A549 (cell line): ENCODE measurements at regions not wholly inside any gene's neighbourhood (a gene's known extent, or its start where the extent isn't known, plus 50 kb on each side); places are given as distances from the start of the nearest gene placed in this dataset.

Experiments used
- ATAC-seq, 2 experiments: fragments of 200-7000 bp in 1 of 2; fragments of >200 bp in 1 of 2; cut with Nextera tagmentation in 1 of 2; cut with Tn5 transposase in 1 of 2; 3 replicates each; pipeline versions ENCODE4 v1.8.0 to v1.9.1; 2018 to 2020; ENCODE audit warnings: mild to moderate bottlenecking in 1 of 2, moderate library complexity in 1 of 2
- CTCF ChIA-PET: fragments of 300-600 bp; sonication (Branson Sonifier 250); formaldehyde crosslinking; extraction: SDS; loops from one replicate; lab custom pipeline; 2021; ENCODE audit warnings: antibody characterized with exemption, inconsistent platforms; lab: Yijun Ruan, JAX
- POLR2A ChIA-PET: fragments of 350-600 bp; formaldehyde crosslinking; extraction: SDS; loops from one replicate; lab custom pipeline; 2021; ENCODE audit warnings: antibody characterized with exemption, inconsistent platforms; lab: Yijun Ruan, JAX
- DNase-seq, 2 experiments: peaks; one replicate each; pipeline versions ENCODE4 v3.0.0 to v3.0.0-alpha.2; 2011 to 2016; ENCODE audit warnings: low read depth in 1 of 2, low spot score in 1 of 2
- FAIRE-seq: peaks from 2 replicates; lab custom pipeline; 2011; peaks lifted over from hg19 to GRCh38; lab: Jason Lieb, UNC
- H3K27ac ChIP-seq, 2 experiments: fragments of >200 bp; sonication (Bioruptor Twin); formaldehyde crosslinking; 3 replicates each; pipeline ENCODE4 v1.5.1; 2016 to 2017
- H3K4me1 ChIP-seq: fragments of >200 bp; sonication (Bioruptor Twin); formaldehyde crosslinking; 3 replicates; pipeline ENCODE4 v1.6.1; 2016
- H3K4me2 ChIP-seq: fragments of >200 bp; sonication (Bioruptor Twin); formaldehyde crosslinking; 3 replicates; pipeline ENCODE4 v1.6.1; 2016
- H3K4me3 ChIP-seq: fragments of >200 bp; sonication (Bioruptor Twin); formaldehyde crosslinking; 3 replicates; pipeline ENCODE4 v1.5.1; 2016
- H3K9me3 ChIP-seq: fragments of >200 bp; sonication (Bioruptor Twin); formaldehyde crosslinking; 3 replicates; pipeline ENCODE4 v1.6.1; 2016
- BHLHE40 ChIP-seq: IDR thresholded peaks from 2 replicates; pipeline ENCODE4 v1.6.1; 2012; ENCODE audit warnings: low read depth, low read length, inconsistent platforms
- CHD4 ChIP-seq: fragments of 200-600 bp; sonication (generic); IDR thresholded peaks from 2 replicates; pipeline ENCODE4 v1.6.1; 2016; ENCODE audit warnings: antibody characterized with exemption, mild to moderate bottlenecking, borderline replicate concordance
- EHF ChIP-seq: fragments of 250-450 bp; sonication (Bioruptor Pico); IDR thresholded peaks from 2 replicates; pipeline ENCODE4 v1.5.0; 2020; ENCODE audit warnings: mild to moderate bottlenecking
- FOSL2 ChIP-seq, 2 experiments: fragments of 450-650 bp in 1 of 2; fragments of >200 bp in 1 of 2; sonication (Bioruptor Twin) in 1 of 2; formaldehyde crosslinking; IDR thresholded peaks; 2 replicates each; pipeline versions ENCODE4 v1.5.0 to v1.6.1; 2016 to 2020; ENCODE audit warnings: mild to moderate bottlenecking in 1 of 2, moderate library complexity in 1 of 2
- GATA3 ChIP-seq: IDR thresholded peaks from 2 replicates; pipeline ENCODE4 v1.6.1; 2012; ENCODE audit warnings: borderline replicate concordance
- HDAC2 ChIP-seq: fragments of 200-600 bp; sonication (generic); IDR thresholded peaks from 2 replicates; pipeline ENCODE4 v1.6.1; 2016
- HEYL ChIP-seq: fragments of 250-450 bp; sonication (Bioruptor Pico); IDR thresholded peaks from 2 replicates; pipeline ENCODE4 v1.8.0; 2021; ENCODE audit warnings: mild to moderate bottlenecking, moderate library complexity
- HOXA7 ChIP-seq: fragments of 250-450 bp; sonication (Bioruptor Pico); IDR thresholded peaks from 2 replicates; pipeline ENCODE4 v1.5.0; 2020; ENCODE audit warnings: mild to moderate bottlenecking, moderate library complexity
- HOXB5 ChIP-seq: fragments of 250-450 bp; sonication (Bioruptor Pico); IDR thresholded peaks from 2 replicates; pipeline ENCODE4 v1.5.0; 2020; ENCODE audit warnings: mild to moderate bottlenecking, moderate library complexity
- JUNB ChIP-seq: fragments of >200 bp; sonication (Bioruptor Twin); formaldehyde crosslinking; IDR thresholded peaks from 2 replicates; pipeline ENCODE4 v1.6.1; 2016
- KDM5A ChIP-seq: fragments of 200-600 bp; sonication (generic); IDR thresholded peaks from 2 replicates; pipeline ENCODE4 v1.6.1; 2016; ENCODE audit warnings: antibody characterized with exemption, mild to moderate bottlenecking
- MAZ ChIP-seq: fragments of 150-350 bp; IDR thresholded peaks from 2 replicates; pipeline ENCODE4 v1.6.1; 2014; ENCODE audit warnings: antibody characterized with exemption, low read depth, low read length, borderline replicate concordance
- PHF8 ChIP-seq: fragments of 200-600 bp; sonication (generic); IDR thresholded peaks from 2 replicates; pipeline ENCODE4 v1.6.1; 2016; ENCODE audit warnings: low read depth, mild to moderate bottlenecking, antibody characterized with exemption, moderate library complexity, borderline replicate concordance
- RAD21 ChIP-seq, 2 experiments: fragments of >200 bp in 1 of 2; sonication (Bioruptor Twin) in 1 of 2; formaldehyde crosslinking in 1 of 2; IDR thresholded peaks in 1 of 2; conservative IDR thresholded peaks in 1 of 2; 2 replicates in 1 of 2; 3 replicates in 1 of 2; pipeline ENCODE4 v1.6.1; 2012 to 2018; ENCODE audit warnings: inconsistent platforms in 1 of 2
- RARB ChIP-seq: fragments of 250-450 bp; sonication (Bioruptor Pico); IDR thresholded peaks from 2 replicates; pipeline ENCODE4 v1.8.0; 2021; ENCODE audit warnings: mild to moderate bottlenecking, moderate library complexity
- RCOR1 ChIP-seq: fragments of 150-350 bp; IDR thresholded peaks from 2 replicates; pipeline ENCODE4 v1.6.1; 2014; ENCODE audit warnings: antibody characterized with exemption, low read length, low read depth
- RFX5 ChIP-seq: fragments of 450-650 bp; IDR thresholded peaks from 2 replicates; pipeline ENCODE4 v1.7.1; 2014; ENCODE audit warnings: antibody characterized with exemption, mild to moderate bottlenecking, moderate library complexity
- ZFP36 ChIP-seq: fragments of 450-650 bp; IDR thresholded peaks from 2 replicates; pipeline ENCODE4 v1.6.1; 2014; ENCODE audit warnings: borderline replicate concordance; ENCODE audit not compliant: partially characterized antibody
- ZNF302 ChIP-seq: fragments of 250-450 bp; sonication (Bioruptor Pico); IDR thresholded peaks from 2 replicates; pipeline ENCODE4 v1.9.0; 2021; ENCODE audit warnings: inconsistent platforms, mild to moderate bottlenecking, moderate library complexity
- ZSCAN20 ChIP-seq: fragments of 250-450 bp; sonication (Bioruptor Pico); IDR thresholded peaks from 2 replicates; pipeline ENCODE4 v1.8.0; 2022; ENCODE audit warnings: mild to moderate bottlenecking, moderate library complexity
- WGBS: methylation state at CpG from one replicate; pipeline ENCODE4 v1.1.6; 2017; ENCODE audit errors: missing lambda C conversion rate; 5-methylcytosine and 5-hydroxymethylcytosine counted together
- TF ChIP-seq, protein P1 (sequence below): fragments of 150-350 bp; IDR thresholded peaks from 2 replicates; pipeline ENCODE4 v1.6.1; 2014; ENCODE audit warnings: low read depth, mild to moderate bottlenecking, low read length
- TF ChIP-seq, protein P2 (sequence below): fragments of 450-650 bp; IDR thresholded peaks from 2 replicates; pipeline ENCODE4 v1.6.1; 2014; ENCODE audit warnings: antibody characterized with exemption
- TF ChIP-seq, protein P3 (sequence below): fragments of 250-450 bp; sonication (Bioruptor Pico); IDR thresholded peaks from 2 replicates; pipeline ENCODE4 v1.5.0; 2020; ENCODE audit warnings: low read depth, mild to moderate bottlenecking, moderate library complexity
- TF ChIP-seq, protein P4 (sequence below): fragments of >200 bp; sonication (Bioruptor Twin); formaldehyde crosslinking; IDR thresholded peaks from 3 replicates; pipeline ENCODE4 v1.5.1; 2016
- TF ChIP-seq, protein P5 (sequence below): IDR thresholded peaks from 2 replicates; pipeline ENCODE4 v1.6.1; 2012

DNA sequence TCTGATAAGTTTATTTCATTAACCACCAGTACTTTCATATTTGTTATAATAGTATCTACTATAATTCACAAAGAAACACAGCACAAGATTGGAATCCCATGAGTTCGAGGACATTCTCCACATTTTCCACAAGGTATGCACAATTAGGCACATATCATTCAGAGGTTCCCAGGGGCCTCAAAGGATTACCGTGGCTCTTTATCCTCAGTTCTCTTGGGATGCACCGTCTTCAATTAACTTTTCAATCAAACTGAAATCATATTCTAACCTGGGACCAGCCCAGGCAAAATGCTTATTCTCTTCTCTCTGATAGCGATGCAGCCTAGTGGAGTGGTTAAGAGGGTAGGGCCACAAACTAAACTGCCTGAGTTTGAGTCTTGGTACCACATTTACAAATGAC is 242.6 kb upstream of the RASGEF1B start:
- CTCF ChIA-PET, result no interaction called here
- no peak overlapping the region for H3K4me2 ChIP-seq
- H3K9me3 ChIP-seq, result no peaks in the 10 kb centered on the region
- DNase-seq, result no peak
- no peak for TF ChIP-seq HDAC2
- TF ChIP-seq HEYL (CRISPR knock-in tag), result no peak
- TF ChIP-seq PHF8, result no peak
- no peak for TF ChIP-seq ZFP36
- no peak for TF ChIP-seq BHLHE40
- TF ChIP-seq MAZ, result no peak
- TF ChIP-seq HOXB5 (CRISPR knock-in tag), result no peak
- TF ChIP-seq FOSL2 (IDR thresholded peaks at IDR 0.05), result no peak
- no peak for TF ChIP-seq FOSL2 (CRISPR knock-in tag; IDR thresholded peaks at IDR 0.05)
- no peak for TF ChIP-seq KDM5A
- TF ChIP-seq RFX5, result no peak
- no peak for TF ChIP-seq RCOR1
- no peak for TF ChIP-seq RARB (CRISPR knock-in tag)
- TF ChIP-seq, protein P1, sequence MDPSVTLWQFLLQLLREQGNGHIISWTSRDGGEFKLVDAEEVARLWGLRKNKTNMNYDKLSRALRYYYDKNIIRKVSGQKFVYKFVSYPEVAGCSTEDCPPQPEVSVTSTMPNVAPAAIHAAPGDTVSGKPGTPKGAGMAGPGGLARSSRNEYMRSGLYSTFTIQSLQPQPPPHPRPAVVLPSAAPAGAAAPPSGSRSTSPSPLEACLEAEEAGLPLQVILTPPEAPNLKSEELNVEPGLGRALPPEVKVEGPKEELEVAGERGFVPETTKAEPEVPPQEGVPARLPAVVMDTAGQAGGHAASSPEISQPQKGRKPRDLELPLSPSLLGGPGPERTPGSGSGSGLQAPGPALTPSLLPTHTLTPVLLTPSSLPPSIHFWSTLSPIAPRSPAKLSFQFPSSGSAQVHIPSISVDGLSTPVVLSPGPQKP, result no peak
- no peak for TF ChIP-seq GATA3
- TF ChIP-seq, protein P2, sequence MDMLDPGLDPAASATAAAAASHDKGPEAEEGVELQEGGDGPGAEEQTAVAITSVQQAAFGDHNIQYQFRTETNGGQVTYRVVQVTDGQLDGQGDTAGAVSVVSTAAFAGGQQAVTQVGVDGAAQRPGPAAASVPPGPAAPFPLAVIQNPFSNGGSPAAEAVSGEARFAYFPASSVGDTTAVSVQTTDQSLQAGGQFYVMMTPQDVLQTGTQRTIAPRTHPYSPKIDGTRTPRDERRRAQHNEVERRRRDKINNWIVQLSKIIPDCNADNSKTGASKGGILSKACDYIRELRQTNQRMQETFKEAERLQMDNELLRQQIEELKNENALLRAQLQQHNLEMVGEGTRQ, result no peak
- TF ChIP-seq, protein P3, sequence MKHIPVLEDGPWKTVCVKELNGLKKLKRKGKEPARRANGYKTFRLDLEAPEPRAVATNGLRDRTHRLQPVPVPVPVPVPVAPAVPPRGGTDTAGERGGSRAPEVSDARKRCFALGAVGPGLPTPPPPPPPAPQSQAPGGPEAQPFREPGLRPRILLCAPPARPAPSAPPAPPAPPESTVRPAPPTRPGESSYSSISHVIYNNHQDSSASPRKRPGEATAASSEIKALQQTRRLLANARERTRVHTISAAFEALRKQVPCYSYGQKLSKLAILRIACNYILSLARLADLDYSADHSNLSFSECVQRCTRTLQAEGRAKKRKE, result no peak
- H3K4me3 ChIP-seq, result no peak overlapping the region
- no peaks in the 10 kb centered on the region for H3K4me1 ChIP-seq
- no peak for FAIRE-seq
- 31% methylated on average over 4 of the region's 4 CpGs for WGBS
- no peak overlapping the region for H3K27ac ChIP-seq
- ATAC-seq, result no peak
- POLR2A ChIA-PET, result no interaction called here

DNA sequence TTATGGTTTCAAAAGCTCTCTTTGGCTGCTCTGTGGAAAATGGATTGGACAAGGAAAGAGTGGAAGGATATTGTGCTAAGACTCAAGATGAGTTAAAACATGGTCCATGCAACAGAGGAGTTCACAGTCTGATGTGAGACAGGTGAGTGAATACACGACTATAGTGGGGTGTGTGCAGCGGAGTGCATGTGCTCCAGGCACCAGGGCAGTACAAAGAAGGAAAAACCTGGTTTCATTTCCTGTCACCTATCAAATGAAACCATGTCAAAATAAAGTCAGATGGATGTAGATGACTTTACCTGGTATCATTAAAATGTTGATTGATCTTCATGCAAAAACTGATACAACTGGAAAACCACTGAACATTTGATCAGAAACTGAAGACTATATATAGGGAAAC is 241.0 kb upstream of the RASGEF1B start:
- no peak for ATAC-seq
- WGBS, result 13% methylated on average over 2 of the region's 2 CpGs

More for the DNA sequence above, 241.0 kb upstream of the RASGEF1B start:
- FAIRE-seq, result no peak
- Histone ChIP-seq H3K9me3 (no peaks in the 10 kb centered on the region), H3K4me2 (no peak overlapping the region), H3K27ac (no peak overlapping the region), H3K4me3 (no peak overlapping the region), H3K4me1 (no peaks in the 10 kb centered on the region)
- no peak for DNase-seq
- TF ChIP-seq RAD21 (conservative IDR thresholded peaks at IDR 0.05 in 1 of 2, IDR thresholded peaks at IDR 0.05 in 1 of 2) (no peak), RARB (CRISPR knock-in tag) (no peak), HOXA7 (CRISPR knock-in tag) (no peak), EHF (CRISPR knock-in tag) (no peak), ZNF302 (CRISPR knock-in tag) (no peak), ZFP36 (no peak), PHF8 (no peak), MAZ (no peak), RCOR1 (no peak), ZSCAN20 (CRISPR knock-in tag) (no peak), HEYL (CRISPR knock-in tag) (no peak), KDM5A (no peak), FOSL2 (IDR thresholded peaks at IDR 0.05) (no peak), FOSL2 (CRISPR knock-in tag; IDR thresholded peaks at IDR 0.05) (no peak), JUNB (no peak), CHD4 (no peak)
- TF ChIP-seq, protein P4, sequence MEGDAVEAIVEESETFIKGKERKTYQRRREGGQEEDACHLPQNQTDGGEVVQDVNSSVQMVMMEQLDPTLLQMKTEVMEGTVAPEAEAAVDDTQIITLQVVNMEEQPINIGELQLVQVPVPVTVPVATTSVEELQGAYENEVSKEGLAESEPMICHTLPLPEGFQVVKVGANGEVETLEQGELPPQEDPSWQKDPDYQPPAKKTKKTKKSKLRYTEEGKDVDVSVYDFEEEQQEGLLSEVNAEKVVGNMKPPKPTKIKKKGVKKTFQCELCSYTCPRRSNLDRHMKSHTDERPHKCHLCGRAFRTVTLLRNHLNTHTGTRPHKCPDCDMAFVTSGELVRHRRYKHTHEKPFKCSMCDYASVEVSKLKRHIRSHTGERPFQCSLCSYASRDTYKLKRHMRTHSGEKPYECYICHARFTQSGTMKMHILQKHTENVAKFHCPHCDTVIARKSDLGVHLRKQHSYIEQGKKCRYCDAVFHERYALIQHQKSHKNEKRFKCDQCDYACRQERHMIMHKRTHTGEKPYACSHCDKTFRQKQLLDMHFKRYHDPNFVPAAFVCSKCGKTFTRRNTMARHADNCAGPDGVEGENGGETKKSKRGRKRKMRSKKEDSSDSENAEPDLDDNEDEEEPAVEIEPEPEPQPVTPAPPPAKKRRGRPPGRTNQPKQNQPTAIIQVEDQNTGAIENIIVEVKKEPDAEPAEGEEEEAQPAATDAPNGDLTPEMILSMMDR, result no peak
- TF ChIP-seq, protein P5, sequence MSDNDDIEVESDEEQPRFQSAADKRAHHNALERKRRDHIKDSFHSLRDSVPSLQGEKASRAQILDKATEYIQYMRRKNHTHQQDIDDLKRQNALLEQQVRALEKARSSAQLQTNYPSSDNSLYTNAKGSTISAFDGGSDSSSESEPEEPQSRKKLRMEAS, result no peak
- TF ChIP-seq, protein P3, result no peak
- CTCF ChIA-PET, result no interaction called here
- POLR2A ChIA-PET, result no interaction called here
